HG02610 (cell line): ENCODE measurements at regions not wholly inside any gene's neighbourhood (a gene's known extent, or its start where the extent isn't known, plus 50 kb on each side); places are given as distances from the start of the nearest gene placed in this dataset.

Source experiments
- ATAC-seq: cut with Tn5 transposase; IDR thresholded peaks from one replicate; pipeline ENCODE4 v1.9.1; 2021; ENCODE audit warnings: mild to moderate bottlenecking, moderate library complexity; ENCODE audit not compliant: unreplicated experiment

GRCh38 chr2:137729305-137729704 is 235.0 kb upstream of the HNMT start:
- no peak for ATAC-seq

DNA sequence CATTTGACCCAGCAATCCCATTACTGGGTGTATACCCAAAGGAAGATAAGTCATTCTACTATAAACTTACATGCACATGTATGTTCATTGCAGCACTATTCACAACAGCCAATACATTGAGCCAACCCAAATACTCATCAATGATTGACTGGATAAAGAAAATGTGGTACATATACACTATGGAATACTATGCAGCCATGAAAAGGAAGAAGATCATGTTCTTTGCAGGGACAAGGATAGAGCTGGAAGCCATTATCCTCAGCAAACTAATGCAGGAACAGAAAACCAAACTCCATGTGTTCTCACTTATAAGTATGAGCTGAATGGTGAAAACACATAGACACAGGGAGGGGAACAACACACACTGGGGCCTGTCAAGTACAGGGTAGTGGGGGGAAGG is 226.7 kb upstream of the HNMT start:
- ATAC-seq: no peak

DNA sequence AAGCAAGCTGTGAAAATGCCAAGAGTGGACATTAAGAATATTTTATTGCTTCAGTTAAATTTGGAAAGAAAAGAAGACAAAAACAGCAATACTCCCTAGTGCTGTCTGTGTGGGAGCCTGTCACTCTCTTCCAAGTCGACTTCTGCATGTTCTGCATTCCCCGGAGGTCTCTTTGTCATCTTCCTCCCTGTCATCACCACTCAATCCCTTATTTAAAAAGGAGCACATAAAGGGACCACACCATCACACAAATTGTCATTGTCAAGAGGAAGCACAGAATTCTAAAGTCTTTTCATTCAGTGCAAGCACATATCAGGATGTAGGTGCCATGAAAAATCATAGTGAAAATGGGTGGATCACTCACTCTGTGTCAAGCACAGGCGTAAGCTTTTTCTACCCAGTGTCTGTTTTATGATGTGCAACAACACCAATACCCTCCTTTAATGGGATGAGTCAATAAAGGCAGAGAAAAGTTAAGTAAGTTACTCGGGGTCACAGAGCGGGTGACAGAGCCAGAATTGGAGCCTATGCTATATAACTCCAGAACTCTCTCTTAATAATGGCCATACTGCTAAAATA is 222.4 kb upstream of the HNMT start:
- no peak for ATAC-seq

DNA sequence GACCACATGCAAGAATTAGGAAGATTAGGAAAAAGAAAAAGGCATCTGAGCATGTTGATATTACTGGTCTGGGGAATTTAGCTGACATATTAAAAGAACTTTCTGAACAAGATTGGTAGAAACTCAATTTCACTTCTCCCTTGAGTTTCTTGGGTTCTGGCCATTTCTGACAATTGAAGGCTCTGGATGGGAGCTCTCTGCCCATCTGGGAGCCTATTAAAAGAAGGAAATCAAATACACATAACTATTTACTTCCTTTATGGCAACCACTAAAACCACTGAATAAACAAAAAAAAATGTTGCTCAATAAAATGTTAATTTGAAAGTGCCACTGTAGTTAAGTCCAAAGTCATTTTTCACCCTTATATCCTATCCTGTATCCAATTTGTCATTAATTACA is 216.8 kb upstream of the HNMT start:
- no peak for ATAC-seq

- no peak for ATAC-seq
These were observed 215.7 kb upstream of the HNMT start for GRCh38 chr2:137748533-137748932.

GRCh38 chr2:137764646-137765045 is 199.6 kb upstream of the HNMT start:
- no peak for ATAC-seq

GRCh38 chr2:137769406-137769805 is 194.9 kb upstream of the HNMT start:
- no peak for ATAC-seq

GRCh38 chr2:137770166-137770565 is 194.1 kb upstream of the HNMT start:
- ATAC-seq: no peak

DNA sequence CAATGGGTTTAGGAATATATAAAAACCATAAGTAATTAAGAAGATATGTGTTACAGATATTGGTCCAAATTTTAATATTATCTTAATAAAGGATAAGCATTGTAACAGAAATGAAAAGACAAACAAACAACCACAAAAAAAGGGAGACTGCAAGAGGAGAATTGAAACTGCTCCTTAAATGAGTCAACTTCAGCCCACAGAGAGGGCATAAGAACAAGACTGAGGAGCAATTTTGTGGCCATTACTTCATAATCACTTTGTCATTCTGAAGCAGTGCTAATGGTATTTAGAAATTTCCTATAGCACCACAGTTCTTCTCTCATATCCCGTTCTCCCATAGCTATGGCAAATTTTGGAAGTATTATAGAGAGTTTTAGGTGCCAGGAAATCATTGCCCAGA is 193.2 kb upstream of the HNMT start:
- ATAC-seq: peak; percentile 79

- no peak for ATAC-seq
These were observed 191.8 kb upstream of the HNMT start for GRCh38 chr2:137772451-137772850.

- no peak for ATAC-seq
These were observed 188.7 kb upstream of the HNMT start for GRCh38 chr2:137775529-137775928.

DNA sequence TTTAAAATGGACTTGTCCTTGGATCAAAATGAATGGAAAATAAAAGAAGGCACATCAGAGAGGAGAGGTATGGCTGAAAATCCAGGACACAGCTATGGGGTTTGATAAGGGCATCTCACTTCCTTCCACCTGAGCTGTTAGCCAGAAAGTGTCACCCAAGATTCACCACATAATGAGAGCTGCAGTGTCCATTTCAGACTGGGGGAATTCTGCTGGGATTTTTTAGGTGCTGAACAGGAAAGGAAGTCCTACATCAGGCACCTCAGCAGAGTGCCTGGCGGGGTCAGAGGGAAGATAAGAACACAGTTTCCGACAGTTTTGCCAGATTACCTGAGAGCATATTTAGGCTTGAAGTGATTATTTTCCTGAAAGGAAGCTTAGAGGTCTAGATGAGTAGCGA is 187.6 kb upstream of the HNMT start:
- ATAC-seq: peak; percentile 62

GRCh38 chr2:137797641-137798040 is 166.6 kb upstream of the HNMT start:
- ATAC-seq: peak; percentile 76

GRCh38 chr2:137799600-137799999 is 164.7 kb upstream of the HNMT start:
- ATAC-seq: no peak

DNA sequence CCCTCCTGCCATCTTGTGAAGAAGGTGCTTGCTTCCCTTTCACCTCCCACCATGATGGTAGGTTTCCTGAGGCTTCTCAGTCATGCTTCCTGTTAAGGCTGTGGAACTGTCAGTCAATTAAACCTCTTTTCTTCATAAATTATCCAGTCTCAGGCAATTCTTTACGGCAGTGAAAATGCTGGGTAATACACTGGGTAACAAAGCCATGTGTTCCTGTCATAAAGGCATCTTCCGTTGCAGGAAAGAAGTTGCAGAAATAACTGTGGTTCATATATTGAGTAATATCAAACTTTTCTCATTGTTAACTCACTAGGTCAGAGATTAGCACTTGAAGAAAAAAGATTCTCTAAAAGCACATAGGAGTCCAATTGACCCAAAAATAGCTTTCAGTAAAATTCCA is 163.9 kb upstream of the HNMT start:
- ATAC-seq: no peak

GRCh38 chr2:137801228-137801627 is 163.0 kb upstream of the HNMT start:
- ATAC-seq: no peak

DNA sequence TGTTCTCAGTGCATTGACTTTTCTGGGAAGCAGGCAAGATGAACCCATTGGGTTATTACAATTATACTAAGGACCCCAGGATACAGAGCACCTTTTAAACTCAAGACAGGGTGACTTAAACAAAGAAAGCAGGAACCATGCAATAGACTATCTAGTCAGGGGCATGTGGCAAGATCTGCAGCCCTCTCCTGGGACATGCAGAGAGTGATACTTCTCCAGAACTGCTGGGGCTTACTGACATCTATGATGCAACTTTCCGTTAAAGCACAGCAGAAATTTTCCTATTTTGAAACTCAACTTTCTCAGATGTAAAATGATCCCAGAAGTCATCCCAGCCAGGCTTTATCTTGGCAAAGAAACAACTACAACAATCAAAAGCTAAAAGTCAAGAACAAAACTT is 162.2 kb upstream of the HNMT start:
- no peak for ATAC-seq

- no peak for ATAC-seq
These were observed 158.0 kb upstream of the HNMT start for GRCh38 chr2:137806068-137806805.

DNA sequence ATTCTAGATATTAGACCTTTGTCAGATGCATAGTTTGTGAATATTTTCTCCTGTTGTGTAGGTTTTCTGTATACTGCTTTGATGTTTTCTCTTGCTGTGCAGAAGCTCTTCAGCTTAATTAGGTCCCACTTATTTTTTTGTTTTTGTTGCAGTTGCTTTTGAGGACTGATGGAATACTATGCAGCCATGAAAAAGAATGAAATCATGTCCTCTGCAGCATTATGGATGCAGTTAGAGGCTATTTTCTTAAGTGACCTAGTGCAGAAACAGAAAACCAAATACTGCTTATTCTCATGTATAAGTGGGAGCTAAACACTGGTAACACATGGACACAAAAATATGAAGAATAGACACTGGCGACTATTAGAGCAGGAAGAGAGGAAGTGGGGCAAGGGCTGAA is 155.0 kb upstream of the HNMT start:
- no peak for ATAC-seq

DNA sequence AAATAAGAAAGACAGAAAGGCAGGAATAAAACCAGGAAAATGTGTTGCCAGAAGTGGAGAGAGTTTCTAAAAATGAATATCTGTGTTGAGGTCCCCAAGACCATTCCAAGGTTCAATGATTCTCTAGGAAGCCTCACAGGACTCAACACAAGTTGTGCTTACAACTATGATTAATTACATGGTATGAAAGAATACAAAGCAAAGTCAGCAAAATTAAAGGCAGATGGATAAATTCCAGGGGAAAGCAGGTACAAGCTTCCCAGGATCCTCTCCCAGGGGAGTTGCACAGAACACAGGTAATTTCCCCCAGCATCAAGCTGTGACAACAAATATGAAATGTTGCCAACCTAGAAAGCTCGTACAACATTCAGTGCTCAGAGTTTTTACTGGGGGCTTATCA is 154.4 kb upstream of the HNMT start:
- ATAC-seq: no peak

- no peak for ATAC-seq
These were observed 151.8 kb upstream of the HNMT start for GRCh38 chr2:137812517-137812916.

DNA sequence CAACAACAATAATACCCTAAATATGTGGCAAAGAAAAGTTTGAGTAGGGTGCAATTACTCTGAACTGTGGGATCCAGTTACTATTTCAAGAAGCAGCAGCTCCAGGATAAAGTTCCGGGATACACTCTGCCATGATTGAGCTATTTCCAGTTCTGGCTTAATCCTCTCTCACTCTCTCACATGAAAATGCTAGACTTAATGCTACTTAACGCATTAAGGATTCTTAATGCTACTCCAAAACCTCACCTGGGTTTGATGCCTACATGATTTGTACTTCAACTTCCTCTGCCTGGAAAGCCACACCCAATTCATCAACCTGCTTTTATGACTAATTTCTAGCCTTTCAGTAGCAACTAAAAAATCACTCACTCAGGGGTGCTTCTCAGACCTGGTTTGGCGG is 151.1 kb upstream of the HNMT start:
- ATAC-seq: no peak

GRCh38 chr2:137817058-137817457 is 147.2 kb upstream of the HNMT start:
- no peak for ATAC-seq
